Cardiac muscle cell (in vitro differentiated cells and primary cell): ENCODE measurements at regions not wholly inside any gene's neighbourhood (a gene's known extent, or its start where the extent isn't known, plus 50 kb on each side); places are given as distances from the start of the nearest gene placed in this dataset.

Experiments used
- DNase-seq, 2 donors: peaks; one replicate each; pipeline versions ENCODE4 v3.0.0 to v3.0.0-alpha.2; 2010 to 2017; ENCODE audit warnings: low read depth in 1 of 2, low spot score in 1 of 2
- H3K27ac ChIP-seq: fragments of 200-600 bp; sonication (generic); 2 replicates; pipeline ENCODE4 v1.5.1; 2016
- H3K27me3 ChIP-seq: fragments of 200-600 bp; sonication (generic); 2 replicates; pipeline ENCODE4 v1.6.0; 2016; ENCODE audit warnings: control low read depth
- H3K36me3 ChIP-seq: fragments of 200-600 bp; sonication (generic); 2 replicates; pipeline ENCODE4 v1.5.1; 2016; ENCODE audit warnings: control low read depth
- H3K4me1 ChIP-seq: fragments of 200-600 bp; sonication (generic); 2 replicates; pipeline ENCODE4 v1.8.1; 2017; ENCODE audit warnings: low read depth, mild to moderate bottlenecking, mixed run types
- H3K4me3 ChIP-seq: fragments of 200-600 bp; sonication (generic); 2 replicates; pipeline ENCODE4 v1.5.1; 2016; ENCODE audit warnings: mild to moderate bottlenecking
- H3K9me3 ChIP-seq: fragments of 200-600 bp; sonication (generic); 2 replicates; pipeline ENCODE4 v1.5.1; 2017; ENCODE audit warnings: low read depth, mild to moderate bottlenecking, control low read depth
- CTCF ChIP-seq: IDR thresholded peaks from 2 replicates; pipeline ENCODE4 v1.5.1; 2012; ENCODE audit warnings: low read depth, mild to moderate bottlenecking, low read length

GRCh38 chr2:76544901-76545300, 834.2 kb upstream of the GCFC2 start:
- DNase-seq, result no peak
- Histone ChIP-seq H3K4me1 (no peaks in the 10 kb centered on the region), H3K27ac (no peak overlapping the region), H3K36me3 (no peaks in the 10 kb centered on the region), H3K9me3 (no peaks in the 10 kb centered on the region), H3K27me3 (no peaks in the 10 kb centered on the region), H3K4me3 (no peak overlapping the region)
- TF ChIP-seq CTCF, result no peak

- Histone ChIP-seq H3K27me3 (no peaks in the 10 kb centered on the region), H3K27ac (no peak overlapping the region), H3K36me3 (no peaks in the 10 kb centered on the region), H3K4me3 (no peak overlapping the region), H3K9me3 (no peaks in the 10 kb centered on the region), H3K4me1 (peaks cover 8% of the 10 kb centered on the region)
- no peak for DNase-seq
- TF ChIP-seq CTCF, result no peak
Observed at GRCh38 chr2:76517574-76517909, 806.8 kb upstream of the GCFC2 start.

GRCh38 chr2:76516861-76517573, 806.3 kb upstream of the GCFC2 start:
- Histone ChIP-seq H3K36me3 (no peaks in the 10 kb centered on the region), H3K9me3 (no peaks in the 10 kb centered on the region), H3K27me3 (no peaks in the 10 kb centered on the region), H3K4me3 (no peak overlapping the region), H3K27ac (no peak overlapping the region), H3K4me1 (peaks cover 6% of the 10 kb centered on the region)
- no peak for TF ChIP-seq CTCF
- DNase-seq, result no peak

- DNase-seq, result no peak
- Histone ChIP-seq H3K4me3 (no peak overlapping the region), H3K27ac (no peak overlapping the region), H3K36me3 (no peaks in the 10 kb centered on the region), H3K27me3 (no peaks in the 10 kb centered on the region), H3K4me1 (no peaks in the 10 kb centered on the region), H3K9me3 (no peaks in the 10 kb centered on the region)
- TF ChIP-seq CTCF, result no peak
Observed at GRCh38 chr2:76512201-76512820, 801.6 kb upstream of the GCFC2 start.

GRCh38 chr2:76506538-76506937, 795.8 kb upstream of the GCFC2 start:
- Histone ChIP-seq H3K4me1 (no peaks in the 10 kb centered on the region), H3K27ac (no peak overlapping the region), H3K9me3 (no peaks in the 10 kb centered on the region), H3K36me3 (no peaks in the 10 kb centered on the region), H3K27me3 (no peaks in the 10 kb centered on the region), H3K4me3 (no peak overlapping the region)
- no peak for TF ChIP-seq CTCF
- no peak for DNase-seq
